HG03103 (cell line): ENCODE measurements at regions not wholly inside any gene's neighbourhood (a gene's known extent, or its start where the extent isn't known, plus 50 kb on each side); places are given as distances from the start of the nearest gene placed in this dataset.

ENCODE experiments used
- ATAC-seq: cut with Tn5 transposase; IDR thresholded peaks from one replicate; pipeline ENCODE4 v1.9.1; 2021; ENCODE audit warnings: low read depth; ENCODE audit not compliant: unreplicated experiment

DNA sequence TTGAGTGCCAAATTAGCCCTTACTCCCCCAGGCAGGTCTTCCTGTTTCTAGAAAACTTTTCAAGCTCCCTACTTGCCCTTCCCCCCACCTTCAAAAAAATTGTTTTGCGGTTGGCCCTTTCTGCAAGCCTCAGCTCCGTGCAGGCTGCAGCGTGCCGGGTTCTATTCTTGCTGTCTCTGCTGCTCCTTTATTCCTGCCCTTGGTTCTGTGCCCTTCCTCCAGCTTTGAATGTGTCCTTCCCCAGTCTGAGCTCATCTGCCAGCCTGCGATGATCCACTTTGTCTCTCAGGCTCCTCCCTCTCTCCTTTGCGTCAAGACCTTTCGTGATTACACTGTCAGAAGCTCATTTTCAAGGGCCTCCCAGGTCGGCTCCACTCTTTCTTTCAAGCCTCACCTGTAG lies 98.6 kb downstream of the IRF2BPL start:
- ATAC-seq = no peak

DNA sequence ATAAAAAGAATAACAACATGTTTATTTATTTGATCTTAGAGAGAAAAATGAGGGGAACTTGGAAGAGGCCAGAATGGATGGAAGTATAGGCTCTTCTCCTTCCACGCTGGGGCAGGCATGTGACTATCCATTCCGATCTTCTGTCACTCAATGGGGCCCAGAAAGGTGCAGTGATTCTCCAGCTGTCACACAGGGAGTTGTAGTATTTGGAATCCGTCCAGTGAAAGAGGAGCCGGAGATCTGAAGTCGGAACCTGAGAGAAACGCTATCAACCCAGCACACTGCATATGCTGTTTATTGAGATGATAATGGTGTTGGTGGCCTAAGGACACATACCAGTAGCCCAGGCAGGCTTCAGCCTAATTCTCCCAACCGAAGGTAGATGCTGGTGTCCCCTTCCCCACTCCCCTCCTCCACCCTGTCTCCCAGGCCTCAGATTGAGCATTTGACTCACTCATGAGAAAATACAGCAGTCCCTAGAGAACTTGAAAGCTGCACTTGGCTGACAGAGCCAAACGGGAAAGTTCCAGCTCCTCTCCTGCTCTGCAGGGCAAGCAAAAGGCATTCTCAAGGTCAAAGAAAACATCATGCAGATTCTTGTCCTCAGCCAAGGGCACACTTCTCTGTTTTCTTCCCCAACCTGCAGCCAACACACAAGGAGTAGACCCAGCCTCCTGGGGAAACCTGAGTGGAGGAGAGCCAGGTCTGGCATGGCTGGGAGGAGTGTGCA lies 100.4 kb downstream of the IRF2BPL start:
- no peak for ATAC-seq

DNA sequence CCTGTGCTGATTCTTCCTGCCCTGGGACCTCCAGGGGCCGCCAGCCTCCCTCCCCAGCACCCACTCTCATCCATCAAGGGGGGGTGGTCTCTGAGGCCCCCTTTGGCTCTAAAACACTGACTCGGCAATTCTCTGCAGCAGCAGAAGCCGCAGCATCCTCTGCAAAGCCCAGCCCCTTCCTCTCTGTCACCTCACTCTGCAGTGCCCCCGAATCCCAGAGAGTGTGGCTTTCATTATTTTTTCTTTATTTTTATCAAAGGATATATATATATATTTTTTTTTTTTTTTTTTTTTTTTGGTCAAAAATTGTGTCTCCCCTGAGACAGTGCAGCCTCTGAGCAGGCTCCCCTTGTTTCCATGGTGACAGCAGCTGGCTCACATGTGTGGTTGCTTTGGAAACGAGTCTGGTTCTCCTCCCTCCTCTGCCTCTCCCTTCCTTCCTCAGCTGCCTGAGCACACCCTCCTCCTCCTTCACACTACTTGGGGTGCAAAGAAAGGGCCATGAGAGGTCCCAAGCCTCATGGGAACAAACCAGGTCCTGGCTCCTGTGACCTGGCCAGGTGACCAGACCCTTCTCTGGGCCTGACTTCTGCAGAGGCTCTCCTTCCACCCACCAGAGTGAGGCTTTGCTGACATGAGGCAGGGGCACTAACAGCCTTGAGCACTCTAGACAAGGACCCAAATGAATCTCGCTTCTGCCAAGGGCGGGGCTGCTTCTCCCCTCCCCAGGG lies 100.5 kb downstream of the LRRC74A start:
- no peak for ATAC-seq

DNA sequence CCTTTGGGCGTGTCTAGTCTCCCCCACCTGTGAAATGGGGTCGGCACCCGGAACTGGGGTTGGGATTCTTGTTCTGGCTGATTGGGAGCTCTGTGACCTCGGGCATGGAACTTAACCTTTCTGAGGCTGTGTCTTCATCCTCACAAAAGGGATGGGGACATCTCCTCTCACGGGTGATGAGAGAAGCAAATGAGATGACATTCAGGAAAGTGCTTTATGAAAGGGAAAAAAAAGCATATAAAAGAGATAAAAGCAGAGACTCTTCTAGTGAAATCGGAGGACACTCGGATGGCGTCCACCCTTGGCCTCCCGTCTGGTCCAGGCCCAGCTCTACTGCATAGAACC lies 98.9 kb downstream of the LRRC74A start:
- ATAC-seq = no peak

DNA sequence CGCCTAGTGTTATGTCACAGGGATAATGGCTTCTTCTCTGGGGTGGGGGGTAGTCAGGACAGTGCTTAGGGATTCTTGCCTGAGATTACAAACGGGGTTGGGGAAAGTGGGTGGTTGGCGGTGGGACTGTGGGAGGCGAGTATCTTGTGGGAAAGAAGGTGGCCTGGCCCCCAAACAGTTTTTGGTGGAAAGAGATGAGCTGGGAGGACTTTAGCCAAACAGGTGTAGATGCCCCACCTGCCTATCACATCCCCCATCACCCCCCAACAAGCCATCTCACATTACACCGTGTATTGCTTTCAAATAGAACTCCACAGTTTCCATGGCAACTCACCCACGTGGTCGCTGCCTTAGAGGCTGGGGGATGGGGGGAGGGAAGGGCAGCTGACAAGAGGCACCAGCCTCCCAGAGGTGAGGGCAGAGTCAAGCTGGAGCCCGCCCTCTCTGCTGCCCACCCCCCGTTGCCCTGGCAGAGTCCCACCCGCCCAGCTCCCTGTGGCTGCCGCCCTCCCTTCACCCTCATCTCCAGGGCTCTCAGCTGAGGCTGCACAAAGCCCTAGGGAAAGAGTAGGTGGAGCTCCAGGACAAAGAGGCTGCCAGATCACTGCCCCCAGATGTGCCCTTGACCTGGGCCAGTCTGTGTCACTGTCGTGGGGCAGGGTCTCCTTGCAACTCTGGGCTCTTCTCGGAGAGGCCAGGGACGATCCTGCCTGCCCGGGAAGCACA lies 98.3 kb downstream of the LRRC74A start:
- ATAC-seq = no peak

DNA sequence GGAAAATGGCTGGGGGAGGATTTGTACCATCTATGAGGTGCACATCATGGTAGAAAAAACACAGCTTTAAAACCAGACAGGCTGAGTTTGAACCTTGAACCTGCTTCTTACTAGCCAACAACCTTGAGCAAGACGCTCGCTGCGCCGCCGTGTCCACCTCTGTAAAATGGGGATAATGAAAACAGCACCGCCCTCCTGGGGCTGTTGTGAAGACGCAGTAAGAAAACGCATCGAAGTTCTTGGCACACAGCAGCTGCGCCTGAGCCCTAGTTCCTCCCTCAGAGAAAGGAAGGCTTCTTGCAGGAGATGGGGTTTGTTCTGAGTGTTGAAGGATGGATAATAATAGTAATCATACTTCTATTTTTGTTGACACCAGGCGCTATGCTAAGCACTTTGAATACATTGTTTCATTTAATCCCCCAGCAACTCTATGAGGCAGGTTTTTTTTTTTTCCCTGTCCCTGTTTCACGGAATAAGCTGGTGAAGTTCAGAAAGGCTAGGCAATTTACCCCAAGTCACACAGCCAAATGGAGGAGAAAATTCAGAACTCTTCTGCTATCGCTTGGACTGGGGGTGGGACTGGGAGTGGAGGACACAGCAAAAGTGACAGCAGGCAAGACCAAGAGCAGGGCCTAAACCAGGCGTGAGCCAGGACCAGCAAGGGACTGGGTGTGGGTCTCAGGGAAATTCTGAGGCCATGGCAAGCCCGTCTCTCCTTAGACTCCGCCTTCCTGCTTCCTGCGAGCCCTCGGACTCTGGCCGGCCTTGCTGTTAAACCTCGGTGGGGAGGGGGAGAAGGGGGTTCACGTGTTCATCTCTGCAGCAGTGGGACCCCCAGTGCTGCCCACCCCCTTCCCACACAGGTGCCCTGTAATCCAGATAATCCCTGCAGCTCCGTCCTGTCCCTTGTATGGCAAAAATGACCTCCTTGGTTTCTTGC lies 97.5 kb downstream of the LRRC74A start:
- no peak for ATAC-seq

DNA sequence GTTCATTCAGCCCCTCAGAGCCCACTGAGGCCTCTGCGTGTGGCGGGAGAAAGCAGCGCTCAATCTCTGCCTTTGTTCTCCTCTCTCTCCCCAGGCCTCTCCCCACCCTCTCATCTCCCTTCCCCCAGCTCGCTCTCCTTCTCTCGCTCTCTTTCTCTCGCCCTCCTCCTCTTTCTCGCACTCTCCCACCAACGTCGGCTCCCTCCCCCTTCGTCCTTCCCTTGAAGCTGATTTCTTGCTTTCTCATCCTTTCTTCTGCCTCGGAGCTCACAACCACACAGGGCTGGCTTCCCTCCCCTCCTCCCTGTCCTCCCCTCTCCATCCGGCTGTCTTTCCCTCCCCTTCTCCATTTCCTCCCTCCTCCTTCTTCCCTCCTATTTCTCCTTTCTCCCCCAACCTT lies 96.4 kb downstream of the LRRC74A start:
- no peak for ATAC-seq

DNA sequence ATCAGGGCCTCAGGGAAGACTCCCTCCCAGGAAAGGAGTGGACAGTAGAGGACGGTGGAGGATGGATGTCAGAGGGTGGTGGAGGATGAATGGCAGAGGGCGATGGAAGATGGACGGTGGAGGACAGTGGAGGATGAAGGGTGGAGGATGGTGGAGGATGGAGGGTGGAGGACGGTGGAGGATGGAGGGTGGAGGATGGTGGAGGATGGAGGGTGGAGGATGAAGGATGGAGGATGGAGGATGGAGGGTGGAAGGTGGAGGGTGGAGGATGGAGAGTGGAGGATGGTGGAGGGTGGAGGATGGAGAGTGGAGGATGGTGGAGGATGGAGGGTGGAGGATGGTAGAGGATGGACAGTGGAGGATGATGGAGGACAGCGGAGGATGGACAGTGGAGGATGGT lies 95.9 kb downstream of the LRRC74A start:
- ATAC-seq = no peak

DNA sequence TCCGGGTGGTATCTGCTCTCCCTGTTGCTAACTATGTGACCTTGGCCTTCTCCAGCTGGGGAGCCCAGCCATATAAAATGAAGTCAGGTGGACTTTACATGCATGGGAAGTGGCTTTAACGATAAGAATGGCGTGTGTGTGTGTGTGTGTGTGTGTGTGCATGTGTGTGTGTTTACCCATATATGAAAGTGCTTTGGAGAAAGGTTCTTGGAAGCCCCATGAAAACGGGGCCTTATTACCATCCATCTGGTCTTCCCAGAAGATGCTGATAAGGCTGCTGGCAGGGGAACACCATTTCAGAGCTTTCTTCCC lies 94.8 kb downstream of the LRRC74A start:
- no peak for ATAC-seq

DNA sequence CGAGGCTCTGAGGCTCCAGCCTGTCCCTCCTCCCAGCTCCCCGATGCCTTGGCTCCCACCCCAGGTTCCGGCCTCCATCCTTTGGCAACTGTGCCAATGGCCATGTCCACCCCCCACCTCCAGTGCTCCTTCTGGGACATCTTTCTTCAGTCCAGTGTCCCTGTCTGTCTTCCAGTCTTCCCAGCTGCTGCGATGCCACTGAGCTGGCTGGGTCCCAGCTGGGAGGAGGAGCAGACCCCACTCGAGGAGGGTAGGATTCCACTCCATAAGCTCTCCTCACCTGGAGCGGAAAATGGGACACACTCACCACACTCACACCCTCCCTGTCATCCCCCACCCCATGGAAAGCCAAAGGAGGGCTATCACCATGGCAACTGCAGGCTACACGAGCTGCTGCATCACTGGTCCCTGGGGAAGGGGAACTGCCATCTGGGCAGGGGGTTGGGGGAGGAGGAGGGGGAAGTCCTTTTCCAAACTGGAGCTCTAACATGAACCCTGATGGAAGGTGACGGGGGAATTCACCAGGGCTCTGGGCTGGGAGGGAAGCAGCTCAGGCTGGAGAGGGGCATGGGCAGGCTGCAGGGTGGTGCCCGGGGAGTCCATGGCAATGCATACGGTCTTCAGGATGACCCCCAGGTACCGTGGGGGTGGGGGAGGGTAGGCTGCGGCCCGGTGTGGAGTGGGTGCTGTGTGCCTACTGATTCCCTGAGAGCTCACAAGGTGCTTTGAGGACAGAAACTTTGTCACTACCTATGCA lies 94.3 kb downstream of the LRRC74A start:
- ATAC-seq = no peak

DNA sequence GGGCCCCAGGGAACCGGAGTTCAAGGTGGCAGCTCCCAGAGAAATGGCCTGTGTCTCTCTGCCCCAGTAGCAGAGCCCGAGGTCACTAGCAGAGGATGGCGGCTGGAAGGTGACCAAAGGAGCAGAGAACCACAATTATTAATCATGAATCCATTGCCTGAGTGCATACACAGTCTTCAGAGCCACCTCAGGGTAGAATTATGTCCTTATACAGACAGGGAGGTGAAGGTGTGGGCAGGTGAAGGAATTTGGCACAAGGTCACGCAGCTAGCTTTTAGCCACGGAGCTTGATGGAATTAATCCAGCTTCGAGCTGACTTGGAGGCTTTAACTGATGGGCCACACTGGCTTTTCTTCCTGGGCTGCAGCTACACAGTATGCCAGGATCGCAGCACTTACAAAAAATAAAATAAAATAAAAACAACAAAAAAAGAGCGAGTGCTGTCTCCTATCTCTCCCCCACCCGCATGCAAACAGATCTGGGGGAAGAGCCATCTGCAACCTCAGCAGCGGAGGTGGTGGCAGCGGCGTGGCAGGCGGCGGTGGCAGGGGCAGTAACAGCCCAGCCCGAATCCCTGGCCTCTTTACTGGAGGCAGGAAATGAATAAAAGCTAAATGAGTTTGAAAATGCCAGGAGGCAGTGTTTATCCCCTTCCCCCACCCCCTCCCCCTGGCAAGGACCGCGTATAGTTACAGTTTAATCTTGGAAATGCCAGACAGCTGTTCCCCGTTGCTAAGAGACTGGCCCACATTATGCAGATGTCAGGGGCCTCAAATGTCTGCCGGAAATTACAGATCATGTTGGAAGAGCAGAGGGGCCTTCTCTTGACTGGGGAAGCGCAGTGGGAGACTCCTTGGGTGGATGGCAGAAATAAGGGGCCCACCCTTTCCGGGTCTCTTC lies 93.5 kb downstream of the LRRC74A start:
- ATAC-seq = no peak
